Activated CD8-positive, alpha-beta T cell treated with anti-CD3 and anti-CD28 coated beads, Interleukin-2, amount 10 ng/mL, durations not matched to agents 7 days and 5 days (primary cell): ENCODE measurements at regions not wholly inside any gene's neighbourhood (a gene's known extent, or its start where the extent isn't known, plus 50 kb on each side); places are given as distances from the start of the nearest gene placed in this dataset.
"Not testable (repeated sequence)": the region's sequence is repeated elsewhere in the genome, so short reads cannot be mapped to it uniquely, and the experiment has no call there.

Experiments
- ATAC-seq: fragments of 150-1000 bp; cut with Tn5 transposase; one replicate; pipeline ENCODE4 v1.10.0; 2021; ENCODE audit warnings: moderate library complexity
- CTCF ChIA-PET: fragments of 350-600 bp; sonication (Branson Sonifier 250); formaldehyde crosslinking; loops from one replicate; lab custom pipeline; 2021; ENCODE audit warnings: antibody characterized with exemption; lab: Charles Lee
- POLR2A ChIA-PET: fragments of 350-600 bp; sonication (Branson Sonifier 250); formaldehyde crosslinking; loops from one replicate; lab custom pipeline; 2021; ENCODE audit warnings: antibody characterized with exemption; lab: Charles Lee
- DNase-seq: peaks from one replicate; pipeline ENCODE4 v3.0.0-alpha.2; 2020
- H3K27ac Mint-ChIP-seq: one replicate; pipeline ENCODE4 v1.8.0; 2021; ENCODE audit warnings: mild to moderate bottlenecking, mixed read lengths
- H3K27me3 Mint-ChIP-seq: one replicate; pipeline ENCODE4 v1.8.0; 2021; ENCODE audit warnings: low read depth, mixed read lengths
- H3K36me3 Mint-ChIP-seq: one replicate; pipeline ENCODE4 v1.8.0; 2021; ENCODE audit warnings: low read depth, mixed read lengths
- H3K4me1 Mint-ChIP-seq: one replicate; pipeline ENCODE4 v1.8.0; 2021; ENCODE audit warnings: low read depth, mixed read lengths
- H3K4me3 Mint-ChIP-seq: one replicate; pipeline ENCODE4 v1.8.0; 2021; ENCODE audit warnings: mild to moderate bottlenecking, mixed read lengths
- H3K9me3 Mint-ChIP-seq: one replicate; pipeline ENCODE4 v1.8.0; 2022; ENCODE audit warnings: mixed read lengths; ENCODE audit not compliant: insufficient read depth

DNA sequence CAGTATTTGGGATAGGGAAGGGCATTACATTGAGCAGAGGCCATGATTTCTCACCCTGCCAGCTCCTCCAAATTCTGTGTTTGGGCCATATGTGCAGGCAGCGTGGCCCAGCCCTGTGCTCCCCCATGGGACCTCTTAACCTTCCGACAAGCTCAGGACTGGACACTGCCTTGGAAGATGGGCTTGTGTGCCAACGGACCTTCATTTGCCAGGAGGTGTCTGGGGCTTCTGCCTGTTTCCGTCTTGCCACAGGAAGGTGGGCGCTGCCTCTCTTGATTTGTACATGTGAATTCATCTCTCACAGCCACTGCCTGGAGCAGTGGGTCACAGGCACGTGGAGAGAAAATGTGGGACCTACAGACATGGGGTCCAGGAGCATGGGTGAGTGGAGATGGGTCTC lies 272.6 kb downstream of the CCSER2 start:
- no peaks in the 10 kb centered on the region for H3K4me1 Mint-ChIP-seq
- no peak overlapping the region for H3K27ac Mint-ChIP-seq
- ChIA-PET POLR2A (no interaction called here), CTCF (no interaction called here)
- DNase-seq (no peak), ATAC-seq (no peak)
- no peaks in the 10 kb centered on the region for H3K36me3 Mint-ChIP-seq
- H3K9me3 Mint-ChIP-seq, result no peaks in the 10 kb centered on the region
- no peaks in the 10 kb centered on the region for H3K27me3 Mint-ChIP-seq
- no peak overlapping the region for H3K4me3 Mint-ChIP-seq

DNA sequence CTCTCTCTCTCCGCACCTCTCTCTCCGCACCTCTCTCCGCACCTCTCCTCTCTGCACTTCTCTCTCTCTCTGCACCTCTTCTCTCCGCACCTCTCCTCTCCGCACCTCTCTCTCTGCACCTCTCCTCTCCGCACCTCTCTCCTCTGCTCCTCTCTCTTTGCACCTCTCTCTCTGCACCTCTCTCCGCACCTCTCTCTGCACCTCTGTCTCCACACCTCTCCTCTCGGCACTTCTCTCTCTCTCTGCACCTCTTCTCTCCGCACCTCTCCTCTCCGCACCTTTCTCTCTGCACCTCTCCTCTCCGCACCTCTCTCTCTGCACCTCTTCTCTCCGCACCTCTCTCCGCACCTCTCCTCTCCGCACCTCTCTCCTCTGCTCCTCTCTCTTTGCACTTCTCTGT lies 274.2 kb downstream of the CCSER2 start:
- H3K36me3 Mint-ChIP-seq, POLR2A ChIA-PET, H3K9me3 Mint-ChIP-seq, H3K4me1 Mint-ChIP-seq, DNase-seq, H3K27ac Mint-ChIP-seq, ATAC-seq, H3K4me3 Mint-ChIP-seq: not testable (repeated sequence)
- CTCF ChIA-PET, result interaction anchor here (1.1 kb wide), 1 partner anchor 11 kb away, joined by 3 read pairs; no protein-coding TSS in a partner anchor
- peaks cover 10% of the 10 kb centered on the region for H3K27me3 Mint-ChIP-seq

DNA sequence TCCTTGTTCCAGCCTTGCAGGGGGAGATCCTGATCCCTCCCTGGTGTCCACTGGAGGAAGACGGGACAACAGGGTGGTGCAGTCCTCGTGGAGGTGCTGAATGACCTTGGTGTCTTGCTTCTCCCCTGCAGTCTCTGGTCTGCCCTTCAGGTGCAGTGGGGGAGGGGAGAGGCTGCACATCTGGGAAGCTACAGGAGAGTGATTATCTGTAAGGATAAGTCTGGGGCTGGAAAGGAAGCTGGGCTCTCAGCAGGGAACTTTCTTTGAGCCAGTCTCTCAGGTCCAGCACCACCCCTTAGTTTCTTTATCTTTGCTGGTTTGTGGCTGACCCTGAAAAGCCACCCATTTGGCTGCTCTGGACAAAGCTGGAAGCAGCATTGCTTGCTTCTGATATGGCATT lies 275.6 kb downstream of the CCSER2 start:
- Mint-ChIP-seq H3K4me3 (no peak overlapping the region), H3K36me3 (no peaks in the 10 kb centered on the region), H3K9me3 (no peaks in the 10 kb centered on the region), H3K27ac (no peak overlapping the region), H3K27me3 (peaks cover 13% of the 10 kb centered on the region), H3K4me1 (peaks cover 10% of the 10 kb centered on the region)
- CTCF ChIA-PET, result interaction anchor here (1.1 kb wide), 1 partner anchor 10 kb away, joined by 3 read pairs; no protein-coding TSS in a partner anchor
- POLR2A ChIA-PET, result no interaction called here
- DNase-seq (no peak), ATAC-seq (no peak)

GRCh38 chr10:84605802-84606201 lies 277.4 kb downstream of the CCSER2 start:
- CTCF ChIA-PET, result no interaction called here
- H3K27ac Mint-ChIP-seq, result no peak overlapping the region
- no peak for DNase-seq

GRCh38 chr10:84606428-84606827 lies 278.0 kb downstream of the CCSER2 start:
- H3K4me1 Mint-ChIP-seq, result peaks cover 10% of the 10 kb centered on the region
- DNase-seq (no peak), ATAC-seq (no peak)
- H3K27me3 Mint-ChIP-seq, result peaks cover 24% of the 10 kb centered on the region
- ChIA-PET CTCF (no interaction called here), POLR2A (no interaction called here)
- H3K27ac Mint-ChIP-seq, result no peak overlapping the region
- H3K36me3 Mint-ChIP-seq, result no peaks in the 10 kb centered on the region
- no peaks in the 10 kb centered on the region for H3K9me3 Mint-ChIP-seq
- no peak overlapping the region for H3K4me3 Mint-ChIP-seq

More at GRCh38 chr10:84605802-84606201, 277.4 kb downstream of the CCSER2 start:
- no peak overlapping the region for H3K4me3 Mint-ChIP-seq
- H3K27me3 Mint-ChIP-seq, result peaks cover 24% of the 10 kb centered on the region
- H3K9me3 Mint-ChIP-seq, result no peaks in the 10 kb centered on the region
- POLR2A ChIA-PET, result no interaction called here
- no peaks in the 10 kb centered on the region for H3K36me3 Mint-ChIP-seq
- peaks cover 10% of the 10 kb centered on the region for H3K4me1 Mint-ChIP-seq
- ATAC-seq, result no peak

DNA sequence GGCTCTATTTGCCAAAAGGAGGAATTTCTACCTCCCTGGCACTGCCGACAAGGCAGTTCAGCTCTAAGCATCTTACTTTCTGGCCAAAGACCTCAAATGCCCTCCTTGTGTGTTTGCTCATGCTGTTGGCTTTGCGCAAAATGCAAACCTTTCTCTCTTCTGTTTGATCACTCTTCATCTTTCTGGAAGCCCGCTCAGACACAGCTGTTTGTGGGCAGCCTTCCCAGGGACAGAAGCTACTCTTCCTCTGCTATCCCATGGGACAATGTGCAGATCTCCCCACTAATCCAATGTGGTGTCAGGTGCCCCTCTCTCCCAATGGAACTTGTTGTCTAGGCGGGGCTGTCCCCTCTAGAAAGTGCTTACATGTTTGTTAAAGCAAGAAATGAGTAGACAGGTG lies 278.7 kb downstream of the CCSER2 start:
- Mint-ChIP-seq H3K4me1 (peaks cover 10% of the 10 kb centered on the region), H3K4me3 (no peak overlapping the region), H3K9me3 (no peaks in the 10 kb centered on the region), H3K27ac (no peak overlapping the region), H3K27me3 (peaks cover 24% of the 10 kb centered on the region), H3K36me3 (no peaks in the 10 kb centered on the region)
- no peak for ATAC-seq
- ChIA-PET POLR2A (no interaction called here), CTCF (no interaction called here)
- DNase-seq, result no peak

DNA sequence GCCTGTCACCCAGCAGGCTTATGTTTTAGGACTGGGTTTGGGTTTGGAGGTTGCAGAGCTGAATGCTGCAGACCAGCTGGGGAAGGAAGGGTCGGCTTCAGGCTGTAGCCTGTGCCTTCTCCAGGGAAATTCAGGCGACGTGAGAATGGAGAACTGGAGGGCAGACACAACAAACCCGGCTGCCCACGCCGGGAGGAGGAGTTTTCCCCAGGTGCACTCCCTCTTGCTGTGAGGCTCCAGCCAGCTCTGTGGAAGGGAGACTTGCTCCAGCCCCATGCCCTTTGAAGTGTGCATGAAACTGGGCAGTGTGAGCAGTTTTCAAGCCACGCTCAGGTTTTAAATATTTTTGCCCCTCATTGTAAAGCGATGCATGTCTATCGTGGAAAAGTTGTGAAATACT lies 279.1 kb downstream of the CCSER2 start:
- Mint-ChIP-seq H3K9me3 (no peaks in the 10 kb centered on the region), H3K27ac (no peak overlapping the region), H3K4me3 (no peak overlapping the region), H3K36me3 (no peaks in the 10 kb centered on the region), H3K27me3 (peaks cover 24% of the 10 kb centered on the region), H3K4me1 (peaks cover 10% of the 10 kb centered on the region)
- DNase-seq (no peak), ATAC-seq (no peak)
- POLR2A ChIA-PET, result no interaction called here
- CTCF ChIA-PET, result no interaction called here

DNA sequence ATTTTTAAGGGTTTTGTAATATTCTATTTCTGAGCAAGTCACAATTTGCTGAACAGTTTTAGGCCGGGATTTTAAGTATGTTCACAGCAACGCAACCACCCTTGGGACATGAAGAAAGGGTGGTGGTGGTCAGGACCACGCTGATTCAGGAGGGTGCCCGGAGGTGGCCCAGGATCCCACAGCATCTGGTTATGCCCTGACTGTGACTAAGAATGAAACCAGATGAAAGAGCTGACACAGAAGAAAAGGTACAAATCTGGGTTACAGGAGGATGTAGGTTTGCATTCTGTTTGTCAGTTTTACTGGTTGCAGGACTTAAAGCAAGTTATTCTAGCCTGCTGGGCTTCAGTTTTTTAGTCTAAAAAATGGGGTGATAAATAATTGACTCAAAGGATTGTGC lies 279.7 kb downstream of the CCSER2 start:
- Mint-ChIP-seq H3K27ac (no peak overlapping the region), H3K27me3 (peaks cover 24% of the 10 kb centered on the region), H3K9me3 (no peaks in the 10 kb centered on the region), H3K4me3 (no peak overlapping the region), H3K4me1 (peaks cover 10% of the 10 kb centered on the region), H3K36me3 (no peaks in the 10 kb centered on the region)
- ATAC-seq (peak; percentile 39), DNase-seq (no peak)
- CTCF ChIA-PET, result no interaction called here
- POLR2A ChIA-PET, result no interaction called here

GRCh38 chr10:84613336-84614021 lies 285.1 kb downstream of the CCSER2 start:
- DNase-seq (no peak), ATAC-seq (no peak)
- Mint-ChIP-seq H3K4me1 (peaks cover 2% of the 10 kb centered on the region), H3K9me3 (no peaks in the 10 kb centered on the region), H3K4me3 (no peak overlapping the region), H3K36me3 (no peaks in the 10 kb centered on the region), H3K27ac (no peak overlapping the region), H3K27me3 (peaks cover 17% of the 10 kb centered on the region)
- CTCF ChIA-PET, result interaction anchor here (0.9 kb wide), 1 partner anchor 10 kb away, joined by 3 read pairs; no protein-coding TSS in a partner anchor
- POLR2A ChIA-PET, result no interaction called here

DNA sequence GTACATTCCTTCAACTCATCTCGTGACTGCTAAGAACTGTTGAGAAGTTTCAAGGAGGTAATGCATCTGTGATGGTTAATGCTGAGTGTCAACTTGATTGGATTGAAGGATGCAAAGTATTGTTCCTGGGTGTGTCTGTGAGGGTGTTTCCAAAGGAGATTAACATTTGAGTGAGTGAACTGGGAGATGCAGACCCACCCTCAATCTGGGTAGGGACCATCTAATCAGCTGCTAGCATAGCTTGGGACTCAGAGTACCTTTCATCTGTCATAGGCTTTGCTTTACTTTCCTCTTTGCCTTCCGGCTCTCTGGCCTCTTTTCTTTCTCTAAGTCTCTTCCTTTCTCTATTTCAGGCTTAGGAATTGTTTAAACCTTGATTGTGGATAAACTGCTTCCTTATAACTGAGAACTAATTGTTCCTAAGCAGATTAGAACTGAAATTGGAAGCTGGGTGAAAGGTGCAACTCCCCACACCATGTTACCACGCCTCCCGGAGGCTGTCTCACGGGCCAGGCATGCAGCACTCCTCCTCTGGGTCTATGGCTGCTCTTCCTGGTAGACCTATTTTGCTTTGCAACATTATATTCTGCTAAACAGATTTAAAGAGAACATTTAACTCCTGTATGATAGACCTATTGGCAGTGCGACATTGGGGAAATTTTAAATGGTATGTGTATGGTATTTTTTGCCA lies 298.2 kb downstream of the CCSER2 start:
- Mint-ChIP-seq H3K9me3 (no peaks in the 10 kb centered on the region), H3K36me3 (no peaks in the 10 kb centered on the region), H3K4me1 (no peaks in the 10 kb centered on the region), H3K27me3 (no peaks in the 10 kb centered on the region), H3K27ac (no peak overlapping the region), H3K4me3 (no peak overlapping the region)
- ChIA-PET CTCF (no interaction called here), POLR2A (no interaction called here)
- ATAC-seq, result no peak
- no peak for DNase-seq

GRCh38 chr10:84632866-84633265 lies 304.5 kb downstream of the CCSER2 start:
- ChIA-PET CTCF (no interaction called here), POLR2A (no interaction called here)
- no peak for ATAC-seq
- no peak for DNase-seq
- no peak overlapping the region for H3K27ac Mint-ChIP-seq
- no peak overlapping the region for H3K4me3 Mint-ChIP-seq
- no peaks in the 10 kb centered on the region for H3K9me3 Mint-ChIP-seq
- peaks cover 2% of the 10 kb centered on the region for H3K27me3 Mint-ChIP-seq
- H3K36me3 Mint-ChIP-seq, result no peaks in the 10 kb centered on the region
- H3K4me1 Mint-ChIP-seq, result no peaks in the 10 kb centered on the region

DNA sequence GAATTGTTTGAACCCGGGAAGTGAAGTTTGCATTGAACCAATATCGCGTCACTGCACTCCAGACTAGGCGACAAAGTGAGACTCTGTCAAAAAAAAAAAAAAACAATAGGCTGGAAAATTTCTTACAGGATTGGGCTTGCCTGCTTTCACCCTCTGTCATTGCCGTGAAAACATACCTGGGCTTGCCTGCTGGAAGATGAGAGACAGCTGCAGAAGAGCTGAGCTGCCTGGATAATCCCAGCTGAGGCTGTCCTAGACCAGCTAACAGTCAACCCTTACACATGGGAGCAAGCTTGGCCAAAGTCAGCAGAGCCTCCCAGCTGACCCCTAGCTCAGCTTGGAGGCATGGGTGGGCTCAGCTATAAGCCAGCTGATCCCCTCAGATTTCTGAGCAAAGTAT lies 306.2 kb downstream of the CCSER2 start:
- ATAC-seq (no peak), DNase-seq (no peak)
- no peak overlapping the region for H3K27ac Mint-ChIP-seq
- H3K36me3 Mint-ChIP-seq, result no peaks in the 10 kb centered on the region
- no peak overlapping the region for H3K4me3 Mint-ChIP-seq
- POLR2A ChIA-PET, result no interaction called here
- H3K9me3 Mint-ChIP-seq, result no peaks in the 10 kb centered on the region
- H3K4me1 Mint-ChIP-seq, result no peaks in the 10 kb centered on the region
- H3K27me3 Mint-ChIP-seq, result peaks cover 6% of the 10 kb centered on the region
- CTCF ChIA-PET, result interaction anchor here (0.6 kb wide), 1 partner anchor 70 kb away, joined by 3 read pairs; no protein-coding TSS in a partner anchor
